GM10248 (cell line): ENCODE measurements at regions not wholly inside any gene's neighbourhood (a gene's known extent, or its start where the extent isn't known, plus 50 kb on each side); places are given as distances from the start of the nearest gene placed in this dataset.

Source experiments
- CTCF ChIA-PET: fragments of 300-600 bp; sonication (Branson Sonifier 250); formaldehyde crosslinking; extraction: SDS; loops from one replicate; lab custom pipeline; 2021; ENCODE audit warnings: antibody characterized with exemption; lab: Yijun Ruan, JAX
- POLR2A ChIA-PET: fragments of 350-650 bp; sonication (Branson Sonifier 250); formaldehyde crosslinking; extraction: SDS; loops from one replicate; lab custom pipeline; 2020; ENCODE audit warnings: antibody characterized with exemption; lab: Yijun Ruan, JAX
- DNase-seq: peaks from one replicate; pipeline ENCODE4 v3.0.0; 2012; ENCODE audit errors: extremely low spot score
- CTCF ChIP-seq: IDR thresholded peaks from 2 replicates; pipeline ENCODE4 v1.5.1; 2012; ENCODE audit warnings: mild to moderate bottlenecking, low read depth; ENCODE audit errors: extremely low read depth, missing control alignments, control extremely low read depth

DNA sequence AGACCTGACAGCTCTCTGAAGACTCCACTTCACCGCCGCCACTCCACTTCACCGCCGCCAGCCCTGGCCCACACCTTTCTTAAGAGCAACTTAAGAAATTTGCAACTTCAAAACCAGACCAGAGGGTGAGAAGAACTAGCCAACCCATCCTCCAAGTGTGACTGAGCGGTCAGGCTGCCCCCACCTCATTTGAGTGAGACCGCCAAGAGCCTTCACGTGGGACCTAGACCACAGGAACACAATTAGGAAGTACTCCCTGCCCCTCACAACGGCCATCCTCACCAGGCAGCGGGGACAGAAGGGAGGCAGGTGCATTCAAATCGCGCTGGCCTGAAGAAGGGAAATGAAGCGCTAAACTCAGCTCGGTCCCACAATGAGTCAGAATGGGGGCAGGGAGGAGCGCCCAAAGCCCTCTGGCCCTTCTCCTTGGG is 156.8 kb upstream of the BCL6 start:
- POLR2A ChIA-PET: interaction anchor here (0.6 kb wide), 1 partner anchor 160 kb away, joined by 3 read pairs; no protein-coding TSS in a partner anchor
- CTCF ChIA-PET: no interaction called here
- DNase-seq: no peak
- no peak for TF ChIP-seq CTCF

DNA sequence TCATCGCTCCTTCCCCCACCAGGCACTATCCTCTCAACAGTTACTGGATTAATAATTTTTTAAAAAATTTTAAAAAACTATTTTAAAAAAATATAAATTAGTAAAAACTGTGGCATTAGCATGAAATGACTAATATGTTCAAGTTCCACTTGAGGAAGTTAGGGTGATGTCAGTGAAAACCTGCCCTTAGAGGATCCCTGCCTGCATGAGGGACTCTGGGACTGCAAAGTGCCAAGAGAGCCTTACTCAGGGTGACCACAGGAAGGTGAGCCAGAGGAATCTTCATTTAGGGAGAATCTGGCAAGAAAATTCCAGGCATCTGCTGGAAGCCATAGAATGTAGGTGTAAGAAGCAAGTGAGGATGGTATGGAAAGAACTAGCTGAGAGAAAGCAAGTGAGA is 157.7 kb upstream of the BCL6 start:
- CTCF ChIA-PET: no interaction called here
- no peak for TF ChIP-seq CTCF
- POLR2A ChIA-PET: no interaction called here
- DNase-seq: no peak

- CTCF ChIA-PET: no interaction called here
- no peak for TF ChIP-seq CTCF
- DNase-seq: no peak
- POLR2A ChIA-PET: no interaction called here
Observed at GRCh38 chr3:187903697-187904096, 158.4 kb upstream of the BCL6 start.

- CTCF ChIA-PET: interaction anchor here (0.7 to 1.4 kb wide), 3 partner anchors 33 to 166 kb away, joined by 3 read pairs; no protein-coding TSS in a partner anchor
- no peak for DNase-seq
- TF ChIP-seq CTCF: no peak
- POLR2A ChIA-PET: no interaction called here
Observed at GRCh38 chr3:187906416-187906815, 161.1 kb upstream of the BCL6 start.

GRCh38 chr3:187906920-187907319 is 161.7 kb upstream of the BCL6 start:
- DNase-seq: no peak
- no peak for TF ChIP-seq CTCF
- CTCF ChIA-PET: interaction anchor here (0.7 to 1.4 kb wide), 3 partner anchors 32 to 167 kb away, joined by 3 read pairs; no protein-coding TSS in a partner anchor
- POLR2A ChIA-PET: no interaction called here

DNA sequence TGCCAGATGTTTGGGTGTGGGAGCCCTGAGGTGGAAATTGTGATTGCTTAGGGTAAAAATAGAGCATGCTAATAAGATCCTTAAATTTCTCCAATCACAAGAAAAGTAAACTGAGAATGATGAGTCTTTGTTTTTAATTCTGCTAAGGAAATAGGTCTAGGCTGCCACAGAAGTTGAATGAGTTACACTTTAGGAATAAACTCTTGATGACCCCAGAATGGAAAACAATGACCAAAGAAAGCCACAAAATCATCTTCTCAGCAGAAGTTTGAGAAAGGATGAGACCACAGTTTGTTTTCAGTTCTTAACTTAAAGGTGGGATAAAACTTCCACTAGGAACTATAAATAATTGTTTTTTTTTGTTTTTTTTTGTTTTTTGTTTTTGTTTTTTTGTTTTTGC is 164.6 kb upstream of the BCL6 start:
- no peak for TF ChIP-seq CTCF
- CTCF ChIA-PET: interaction anchor here (0.8 kb wide), 1 partner anchor 170 kb away, joined by 3 read pairs; no protein-coding TSS in a partner anchor
- DNase-seq: no peak
- POLR2A ChIA-PET: no interaction called here
